ENCODE measurements at regions not wholly inside any gene's neighbourhood (a gene's known extent, or its start where the extent isn't known, plus 50 kb on each side); places are given as distances from the start of the nearest gene placed in this dataset.

- DNase-seq, result no peak
- 28% methylated on average over 3 of the region's 3 CpGs for whole genome bisulfite sequencing (ENCODE audit: low lambda C conversion rate)
- Histone ChIP-seq H3K36me3 (replicated peaks in 1 of 2; ENCODE audit: control insufficient read depth in 1 of 2, insufficient read depth in 2 of 2, low read length in 1 of 2) (no peaks in the 10 kb centered on the region), H3K79me2 (ENCODE audit: insufficient read depth) (no peaks in the 10 kb centered on the region), H4K20me1 (ENCODE audit: insufficient read depth) (no peaks in the 10 kb centered on the region), H2AFZ (ENCODE audit: low read depth) (no peak overlapping the region), H3K4me3 (ENCODE audit: low read depth in 2 of 2, low read length in 1 of 2) (no peak overlapping the region), H3K27ac (ENCODE audit: low read depth in 2 of 2, low read length in 1 of 2) (no peak overlapping the region), H3F3A (replicated peaks; ENCODE audit: insufficient read depth) (no peaks in the 10 kb centered on the region), H3K27me3 (ENCODE audit: insufficient read depth) (no peaks in the 10 kb centered on the region; the same call in 1 of the 2 replicates), H3K4me2 (no peak overlapping the region), H3K9ac (no peak overlapping the region), H3K9me3 (no peaks in the 10 kb centered on the region), H3K9me2 (no peaks in the 10 kb centered on the region), H3K4me1 (ENCODE audit: control insufficient read depth in 1 of 2, insufficient read depth in 2 of 2, low read depth in 1 of 2, low read length in 1 of 2) (no peaks in the 10 kb centered on the region)
- ChIA-PET POLR2A (no interaction called here), CTCF (interaction anchor here (1.4 kb wide), 1 partner anchor 8 kb away, joined by 3 read pairs; no protein-coding TSS in a partner anchor)
- TF ChIP-seq FOSL2 (IDR thresholded peaks at IDR 0.05; ENCODE audit: borderline replicate concordance, low read depth) (no peak), MEF2A (IDR thresholded peaks at IDR 0.05; ENCODE audit: borderline replicate concordance, low read depth) (no peak), TAF1 (IDR thresholded peaks at IDR 0.05; ENCODE audit: borderline replicate concordance, low read depth, low read length) (no peak), IRF3 (IDR thresholded peaks at IDR 0.05; ENCODE audit: low read depth, low read length) (no peak), TEAD4 (IDR thresholded peaks at IDR 0.05; ENCODE audit: borderline replicate concordance, insufficient read depth) (no peak), RFX5 (IDR thresholded peaks at IDR 0.05; ENCODE audit: low read length) (no peak), USF1 (IDR thresholded peaks at IDR 0.05; ENCODE audit: borderline replicate concordance, low read depth) (no peak), TCF12 (IDR thresholded peaks at IDR 0.05) (no peak), RCOR1 (IDR thresholded peaks at IDR 0.05; ENCODE audit: low read length) (no peak), SMC3 (IDR thresholded peaks at IDR 0.05; ENCODE audit: low read depth, low read length) (no peak), NRF1 (IDR thresholded peaks at IDR 0.05; ENCODE audit: low read depth, low read length) (no peak), REST (IDR thresholded peaks at IDR 0.05; ENCODE audit: low read depth, low read length) (no peak), MAX (IDR thresholded peaks at IDR 0.05; ENCODE audit: low read depth) (no peak)
These were observed 151.7 kb downstream of the RPAP3 start for GRCh38 chr12:47554046-47554653.

All from SK-N-SH (cell line).